Mesenchymal stem cell (in vitro differentiated cells and primary cell): ENCODE measurements at regions not wholly inside any gene's neighbourhood (a gene's known extent, or its start where the extent isn't known, plus 50 kb on each side); places are given as distances from the start of the nearest gene placed in this dataset.
"Not testable (repeated sequence)": the region's sequence is repeated elsewhere in the genome, so short reads cannot be mapped to it uniquely, and the experiment has no call there.

Experiments
- DNase-seq: peaks from one replicate; pipeline ENCODE4 v3.0.0-alpha.2; 2013
- H2AFZ ChIP-seq: one replicate; pipeline ENCODE4 v1.6.1; 2013; ENCODE audit warnings: low read depth, mild to moderate bottlenecking, control low read depth, inconsistent platforms, low read length, moderate library complexity
- H2AK5ac ChIP-seq: 2 replicates; pipeline ENCODE4 v1.6.1; 2013; ENCODE audit warnings: low read length, moderate library complexity, mild to moderate bottlenecking, inconsistent platforms; ENCODE audit not compliant: severe bottlenecking
- H2BK120ac ChIP-seq: one replicate; pipeline ENCODE4 v1.6.1; 2013; ENCODE audit warnings: low read depth, mild to moderate bottlenecking, inconsistent platforms, low read length, moderate library complexity
- H2BK12ac ChIP-seq, 2 experiments: one replicate each; pipeline ENCODE4 v1.6.1; 2013; ENCODE audit warnings: inconsistent platforms in 2 of 2, low read length in 2 of 2, mild to moderate bottlenecking in 2 of 2, moderate library complexity in 2 of 2, control low read depth in 1 of 2
- H2BK15ac ChIP-seq: one replicate; pipeline ENCODE4 v1.6.1; 2013; ENCODE audit warnings: mild to moderate bottlenecking, low read depth, inconsistent platforms; ENCODE audit not compliant: poor library complexity, severe bottlenecking
- H2BK5ac ChIP-seq: 2 replicates; pipeline ENCODE4 v1.6.1; 2013; ENCODE audit warnings: low read depth, mild to moderate bottlenecking, low read length, control low read depth, inconsistent platforms; ENCODE audit not compliant: poor library complexity, severe bottlenecking
- H3K14ac ChIP-seq, 2 experiments: one replicate each; pipeline ENCODE4 v1.6.1; 2013; ENCODE audit warnings: inconsistent platforms in 2 of 2, low read length in 2 of 2, control low read depth in 1 of 2, mild to moderate bottlenecking in 1 of 2, moderate library complexity in 1 of 2
- H3K18ac ChIP-seq, 2 experiments: one replicate each; pipeline ENCODE4 v1.6.1; 2013; ENCODE audit warnings: inconsistent platforms in 2 of 2, low read length in 2 of 2, control low read depth in 1 of 2, low read depth in 1 of 2, mild to moderate bottlenecking in 1 of 2
- H3K23ac ChIP-seq, 2 experiments: one replicate each; pipeline ENCODE4 v1.6.1; 2013; ENCODE audit warnings: inconsistent platforms in 2 of 2, low read length in 2 of 2, mild to moderate bottlenecking in 2 of 2, moderate library complexity in 2 of 2, control low read depth in 1 of 2
- H3K27ac ChIP-seq: 2 replicates; pipeline ENCODE4 v1.5.1; 2013; ENCODE audit warnings: mild to moderate bottlenecking, moderate library complexity, low read length, control low read depth, inconsistent platforms; ENCODE audit not compliant: poor library complexity, severe bottlenecking
- H3K27me3 ChIP-seq, 2 experiments: 2 replicates each; pipeline versions ENCODE4 v1.6.1 to v1.7.0; 2013; ENCODE audit warnings: low read length in 2 of 2, mild to moderate bottlenecking in 2 of 2, moderate library complexity in 2 of 2, control low read depth in 1 of 2, inconsistent platforms in 1 of 2; ENCODE audit not compliant: control insufficient read depth in 1 of 2, insufficient read depth in 1 of 2
- H3K36me3 ChIP-seq, 2 experiments: 2 replicates each; pipeline versions ENCODE4 v1.6.1 to v1.7.0; 2013; ENCODE audit warnings: low read length in 2 of 2, control low read depth in 1 of 2, inconsistent platforms in 1 of 2, low read depth in 1 of 2, mild to moderate bottlenecking in 1 of 2; ENCODE audit not compliant: insufficient read depth in 2 of 2, control insufficient read depth in 1 of 2
- H3K4ac ChIP-seq, 2 experiments: one replicate each; pipeline ENCODE4 v1.6.1; 2013; ENCODE audit warnings: inconsistent platforms in 2 of 2, low read length in 2 of 2, mild to moderate bottlenecking in 2 of 2, moderate library complexity in 2 of 2, control low read depth in 1 of 2, low read depth in 1 of 2
- H3K4me1 ChIP-seq: 2 replicates; pipeline ENCODE4 v1.6.1; 2013; ENCODE audit warnings: low read depth, low read length, control low read depth; ENCODE audit not compliant: control insufficient read depth, insufficient read depth
- H3K4me2 ChIP-seq: 2 replicates; pipeline ENCODE4 v1.6.1; 2013; ENCODE audit warnings: low read length, mild to moderate bottlenecking, inconsistent platforms; ENCODE audit not compliant: poor library complexity, severe bottlenecking
- H3K4me3 ChIP-seq, 2 experiments: 2 replicates each; pipeline versions ENCODE4 v1.5.1 to v1.7.0; 2013; ENCODE audit warnings: low read length in 2 of 2, mild to moderate bottlenecking in 2 of 2, control low read depth in 1 of 2, low read depth in 1 of 2; ENCODE audit not compliant: insufficient read depth in 1 of 2
- H3K79me1 ChIP-seq: replicated peaks from 2 replicates; pipeline ENCODE4 v1.6.1; 2013; ENCODE audit warnings: mild to moderate bottlenecking, control low read depth, low read length, inconsistent platforms; ENCODE audit not compliant: poor library complexity, severe bottlenecking
- H3K9ac ChIP-seq: 2 replicates; pipeline ENCODE4 v1.7.0; 2013; ENCODE audit warnings: mild to moderate bottlenecking, low read length, moderate library complexity
- H3K9me3 ChIP-seq: 2 replicates; pipeline ENCODE4 v1.7.0; 2013; ENCODE audit warnings: mild to moderate bottlenecking, low read length; ENCODE audit not compliant: control insufficient read depth
- H4K8ac ChIP-seq: one replicate; pipeline ENCODE4 v1.6.1; 2013; ENCODE audit warnings: inconsistent platforms, mild to moderate bottlenecking, low read length, moderate library complexity
- H4K91ac ChIP-seq: one replicate; pipeline ENCODE4 v1.6.1; 2013; ENCODE audit warnings: mild to moderate bottlenecking, low read length, inconsistent platforms
- WGBS: methylation state at CpG from one replicate; pipeline ENCODE4 v1.1.7; 2013; ENCODE audit warnings: mixed read lengths; 5-methylcytosine and 5-hydroxymethylcytosine counted together

DNA sequence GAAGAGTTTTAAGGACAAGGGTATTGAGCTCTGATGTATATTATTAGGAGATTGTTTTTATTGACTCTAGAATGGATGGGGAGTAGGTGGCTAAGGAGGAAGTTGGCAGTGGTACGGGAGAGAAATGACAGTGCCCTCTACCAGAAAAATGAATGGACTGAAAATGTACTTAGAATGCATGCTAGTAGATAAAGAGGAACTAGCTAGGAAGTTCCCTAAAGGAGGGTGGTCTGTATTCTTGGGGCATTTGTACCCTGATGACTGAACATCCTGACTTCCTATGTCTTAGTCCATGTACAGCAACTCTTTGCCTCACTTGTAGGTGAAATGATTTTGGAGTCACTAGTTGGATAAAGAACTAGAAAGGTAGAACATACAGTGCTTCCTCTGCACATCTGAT, 581.5 kb upstream of the RBFOX1 start:
- no peaks in the 10 kb centered on the region for H3K79me1 ChIP-seq
- H4K8ac ChIP-seq: no peak overlapping the region
- 48% methylated on average over 1 of the region's 1 CpG for WGBS
- H3K23ac ChIP-seq: no peak overlapping the region
- H4K91ac ChIP-seq: no peak overlapping the region
- H2BK15ac ChIP-seq: no peak overlapping the region
- peaks cover 5% of the 10 kb centered on the region for H3K9me3 ChIP-seq
- H3K4ac ChIP-seq: no peak overlapping the region
- no peaks in the 10 kb centered on the region for H3K4me1 ChIP-seq
- no peak overlapping the region for H3K4me3 ChIP-seq
- no peak for DNase-seq
- no peak overlapping the region for H2AK5ac ChIP-seq
- no peak overlapping the region for H3K14ac ChIP-seq
- H3K36me3 ChIP-seq: no peaks in the 10 kb centered on the region
- H2AFZ ChIP-seq: no peak overlapping the region
- no peak overlapping the region for H2BK12ac ChIP-seq
- H2BK5ac ChIP-seq: no peak overlapping the region
- no peak overlapping the region for H3K27ac ChIP-seq
- H3K4me2 ChIP-seq: no peak overlapping the region
- no peaks in the 10 kb centered on the region for H3K27me3 ChIP-seq
- no peak overlapping the region for H2BK120ac ChIP-seq
- H3K18ac ChIP-seq: no peak overlapping the region
- no peak overlapping the region for H3K9ac ChIP-seq

GRCh38 chr16:6749698-6750097, 582.9 kb upstream of the RBFOX1 start:
- H2AK5ac ChIP-seq: no peak overlapping the region
- H3K4me2 ChIP-seq: no peak overlapping the region
- no peak overlapping the region for H2AFZ ChIP-seq
- H3K4ac ChIP-seq: no peak overlapping the region
- no peak overlapping the region for H3K23ac ChIP-seq
- peaks cover 14% of the 10 kb centered on the region for H3K9me3 ChIP-seq
- no peaks in the 10 kb centered on the region for H3K36me3 ChIP-seq
- H3K18ac ChIP-seq: no peak overlapping the region
- H2BK12ac ChIP-seq: no peak overlapping the region
- H4K91ac ChIP-seq: no peak overlapping the region
- no peaks in the 10 kb centered on the region for H3K4me1 ChIP-seq
- no peak overlapping the region for H3K4me3 ChIP-seq
- no peaks in the 10 kb centered on the region for H3K27me3 ChIP-seq
- no peak overlapping the region for H2BK15ac ChIP-seq
- no peak overlapping the region for H2BK5ac ChIP-seq
- H3K9ac ChIP-seq: no peak overlapping the region
- no peak overlapping the region for H3K27ac ChIP-seq
- no peak overlapping the region for H4K8ac ChIP-seq
- H2BK120ac ChIP-seq: no peak overlapping the region
- DNase-seq: no peak
- no peaks in the 10 kb centered on the region for H3K79me1 ChIP-seq
- WGBS: 20% methylated on average over 2 of the region's 4 CpGs
- no peak overlapping the region for H3K14ac ChIP-seq

GRCh38 chr16:6736302-6736701, 596.3 kb upstream of the RBFOX1 start:
- WGBS: no CpG with 5 or more reads among the region's 2 CpGs
- H3K4me1 ChIP-seq: not testable (repeated sequence)

GRCh38 chr16:6735631-6736030, 597.0 kb upstream of the RBFOX1 start:
- no peaks in the 10 kb centered on the region for H3K27me3 ChIP-seq
- H3K18ac ChIP-seq: no peak overlapping the region
- no peak overlapping the region for H2BK12ac ChIP-seq
- H3K4me2 ChIP-seq: no peak overlapping the region
- no peak for DNase-seq
- no peak overlapping the region for H2AFZ ChIP-seq
- H2BK120ac ChIP-seq: no peak overlapping the region
- H2BK5ac ChIP-seq: no peak overlapping the region
- H3K23ac ChIP-seq: no peak overlapping the region
- H3K4ac ChIP-seq: no peak overlapping the region
- no peak overlapping the region for H3K4me3 ChIP-seq
- no peak overlapping the region for H3K9ac ChIP-seq
- no peaks in the 10 kb centered on the region for H3K79me1 ChIP-seq
- no peaks in the 10 kb centered on the region for H3K36me3 ChIP-seq
- no peak overlapping the region for H2AK5ac ChIP-seq
- no peaks in the 10 kb centered on the region for H3K4me1 ChIP-seq
- H4K8ac ChIP-seq: no peak overlapping the region
- no peak overlapping the region for H4K91ac ChIP-seq
- WGBS: 18% methylated on average over 2 of the region's 3 CpGs
- no peak overlapping the region for H3K27ac ChIP-seq
- H2BK15ac ChIP-seq: no peak overlapping the region
- H3K9me3 ChIP-seq: peaks cover 19% of the 10 kb centered on the region
- H3K14ac ChIP-seq: no peak overlapping the region

More at GRCh38 chr16:6736302-6736701, 596.3 kb upstream of the RBFOX1 start:
- H4K8ac ChIP-seq, H3K18ac ChIP-seq, H3K36me3 ChIP-seq, H2BK15ac ChIP-seq, H3K27me3 ChIP-seq, DNase-seq, H4K91ac ChIP-seq, H3K9ac ChIP-seq, H3K27ac ChIP-seq, H2BK12ac ChIP-seq, H2AFZ ChIP-seq, H3K14ac ChIP-seq, H3K23ac ChIP-seq, H3K4me2 ChIP-seq, H2BK120ac ChIP-seq, H2AK5ac ChIP-seq, H3K4ac ChIP-seq, H3K79me1 ChIP-seq, H3K4me3 ChIP-seq, H2BK5ac ChIP-seq: not testable (repeated sequence)
- H3K9me3 ChIP-seq: peaks cover 21% of the 10 kb centered on the region
